Eye (tissue), 1 donor: ENCODE measurements at regions not wholly inside any gene's neighbourhood (a gene's known extent, or its start where the extent isn't known, plus 50 kb on each side); places are given as distances from the start of the nearest gene placed in this dataset.
"Not testable (repeated sequence)": the region's sequence is repeated elsewhere in the genome, so short reads cannot be mapped to it uniquely, and the experiment has no call there.

Source experiments
- DNase-seq: peaks from one replicate; pipeline ENCODE4 v3.0.0-alpha.2; 2015

DNA sequence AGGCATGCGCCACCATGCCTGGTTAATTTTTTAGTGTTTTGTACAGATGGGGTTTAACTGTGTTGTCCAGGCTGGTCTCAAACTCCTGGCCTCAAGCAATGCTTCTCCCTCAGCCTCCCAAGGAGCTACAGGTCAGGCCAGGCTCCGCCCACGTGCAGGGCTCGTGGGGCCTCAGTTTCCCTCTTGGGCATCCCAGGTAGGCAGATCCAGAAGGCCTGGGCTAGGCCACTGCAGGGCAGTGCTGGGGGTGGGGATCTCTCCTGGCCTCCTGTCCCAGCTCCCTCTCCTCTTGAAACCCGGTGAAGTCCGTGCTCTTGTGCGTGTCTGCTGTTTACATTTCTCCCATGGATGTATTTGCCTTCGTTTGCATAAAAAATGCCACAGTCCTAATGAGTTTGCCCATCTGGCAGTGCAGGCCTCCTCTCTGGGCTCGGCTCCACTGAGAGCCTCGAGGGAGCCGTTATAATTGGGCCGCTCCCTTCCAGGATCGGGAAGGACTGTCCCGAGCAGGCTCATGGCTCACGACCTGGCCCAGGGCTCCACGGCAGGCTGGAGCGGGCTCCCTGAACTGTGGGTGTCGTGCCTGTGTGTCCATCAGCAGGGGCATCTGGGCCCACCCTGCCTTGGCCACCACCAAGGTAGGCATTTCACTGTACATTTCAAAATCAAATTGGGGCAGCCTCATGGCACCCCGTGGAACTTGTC lies 52.6 kb upstream of the RUFY1 start:
- no peak for DNase-seq

GRCh38 chr5:179495906-179496455 lies 54.4 kb upstream of the RUFY1 start:
- no peak for DNase-seq

DNA sequence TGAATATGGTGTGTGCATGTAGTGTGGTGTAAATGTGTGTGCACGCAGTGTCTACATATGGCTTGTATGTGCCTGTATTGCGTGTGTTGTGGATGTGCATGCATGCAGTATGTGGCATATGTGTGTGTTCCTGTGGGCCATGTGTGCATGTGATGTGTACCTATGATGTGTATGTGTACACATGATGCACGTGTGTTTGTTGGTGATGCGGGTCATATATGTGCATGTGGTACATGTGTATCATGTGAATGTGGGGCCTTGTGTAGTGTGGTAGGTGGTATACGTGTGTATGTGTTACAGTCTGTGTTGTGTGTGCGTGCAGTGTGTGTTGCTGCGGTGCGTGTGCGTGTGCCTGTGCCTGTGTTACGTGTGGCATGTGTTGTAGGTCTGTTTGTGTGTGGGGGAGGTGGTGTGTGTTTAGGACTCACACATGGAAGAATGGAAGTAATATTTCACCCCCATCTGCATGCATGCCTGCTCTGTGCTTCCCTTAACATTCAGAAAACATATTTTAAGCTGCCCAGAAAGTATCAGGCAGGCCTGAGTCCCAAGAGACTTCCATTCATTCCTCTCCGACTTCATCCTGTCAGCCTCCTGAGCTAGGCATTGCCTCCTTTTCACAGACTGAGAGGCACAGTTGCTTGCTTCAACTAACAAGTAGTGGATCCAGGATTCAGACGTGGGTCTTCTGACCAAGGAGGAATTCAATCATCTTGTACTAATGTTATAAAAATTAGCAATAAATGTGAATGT lies 55.4 kb upstream of the RUFY1 start:
- no peak for DNase-seq

- DNase-seq: peak; percentile 61
Measured at GRCh38 chr5:179488975-179489374, 61.4 kb upstream of the RUFY1 start.

DNA sequence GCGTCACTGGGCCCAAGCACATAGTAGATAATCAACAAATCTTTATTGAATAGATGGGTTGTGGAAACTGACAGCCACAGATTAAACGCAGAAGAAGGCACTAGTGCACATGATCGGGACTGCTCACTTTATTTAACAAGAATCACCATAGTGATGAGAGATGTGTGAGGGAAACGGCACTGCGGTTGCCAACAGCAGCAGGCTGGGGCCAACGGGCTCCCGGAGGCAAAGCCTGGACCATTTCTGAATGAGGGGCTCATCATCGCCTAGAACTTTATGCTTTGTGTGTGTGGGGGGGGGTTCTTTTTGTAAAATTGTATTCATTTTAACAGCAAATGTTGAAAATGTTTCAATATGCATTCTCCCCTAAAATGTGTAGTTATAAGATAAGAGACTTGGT lies 61.9 kb upstream of the RUFY1 start:
- peak; percentile 73 for DNase-seq

DNA sequence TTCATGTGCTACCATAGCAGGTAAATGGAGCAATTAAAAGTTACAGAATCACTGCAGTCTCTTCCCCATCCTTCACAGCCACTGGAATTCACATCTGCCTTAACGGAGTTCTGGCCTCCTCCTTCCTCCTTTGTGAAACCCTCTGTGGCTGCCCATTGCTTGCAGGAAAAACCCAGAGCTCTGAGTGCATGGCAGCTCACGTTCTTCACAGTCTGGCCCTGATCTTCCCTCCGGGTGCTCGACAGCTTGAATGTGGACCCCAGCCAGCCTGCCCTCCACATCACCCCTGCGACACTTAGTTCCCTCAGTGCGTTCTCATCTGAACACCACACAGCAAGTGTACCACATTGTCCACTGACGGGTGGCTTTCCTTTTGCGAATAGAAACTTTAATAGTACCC lies 63.2 kb upstream of the RUFY1 start:
- no peak for DNase-seq

DNA sequence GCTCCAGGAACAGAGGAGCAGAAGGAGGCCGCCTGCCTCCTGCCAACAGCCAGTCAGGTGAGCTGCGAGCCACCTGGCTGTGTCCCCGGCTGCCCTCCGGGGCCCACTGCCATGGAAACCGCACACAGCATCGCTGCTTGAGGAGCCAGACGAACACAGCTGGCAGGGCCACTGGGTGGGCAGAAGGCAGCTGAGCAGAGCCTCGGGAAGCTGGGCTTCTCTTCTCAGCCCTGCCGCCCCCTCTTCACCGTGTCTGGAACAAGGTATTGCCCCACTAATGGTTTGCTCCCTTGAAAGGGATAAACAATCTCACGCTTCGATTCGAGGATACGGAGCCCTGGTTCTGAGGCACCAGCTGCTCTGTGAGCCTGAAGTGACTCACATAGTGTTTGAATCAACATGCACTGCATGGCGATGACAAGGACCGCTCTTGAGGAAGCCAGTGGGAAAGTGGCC lies 63.7 kb upstream of the RUFY1 start:
- DNase-seq: no peak

DNA sequence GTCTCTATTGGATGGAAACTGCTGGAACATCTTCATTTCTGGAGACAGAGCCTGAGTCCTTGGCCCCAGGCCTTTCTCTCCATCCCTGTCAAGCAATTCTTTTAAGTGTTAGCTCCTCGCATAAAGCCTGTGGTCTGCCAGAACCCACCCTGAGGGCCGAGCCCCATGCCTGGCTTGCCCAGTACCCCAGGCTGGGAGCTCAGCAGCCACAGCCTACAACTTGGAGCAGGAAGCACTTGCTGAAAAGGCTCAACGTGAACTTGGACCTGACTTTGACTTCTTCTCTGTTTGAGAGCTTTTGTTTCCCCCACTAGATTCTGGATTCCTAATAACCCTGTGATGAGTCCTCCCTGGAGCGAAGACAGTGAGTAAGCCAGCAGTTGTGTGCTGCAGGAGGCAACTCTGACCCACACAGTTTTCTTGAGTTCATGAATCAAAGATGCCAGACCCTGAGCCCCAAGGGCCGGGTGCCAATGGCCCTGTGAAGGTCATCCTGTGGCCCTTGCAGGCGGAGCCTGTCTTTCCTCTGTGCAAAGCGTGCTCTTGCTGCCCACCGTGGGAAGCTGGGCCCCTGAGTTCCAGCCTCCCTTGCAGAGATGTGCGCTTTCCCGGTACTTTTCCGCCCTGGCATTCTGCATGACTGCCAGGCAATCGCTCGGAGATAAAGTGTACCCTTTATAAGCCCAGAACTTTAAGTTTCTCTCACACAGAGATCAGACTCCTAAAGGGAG lies 64.3 kb upstream of the RUFY1 start:
- no peak for DNase-seq

DNA sequence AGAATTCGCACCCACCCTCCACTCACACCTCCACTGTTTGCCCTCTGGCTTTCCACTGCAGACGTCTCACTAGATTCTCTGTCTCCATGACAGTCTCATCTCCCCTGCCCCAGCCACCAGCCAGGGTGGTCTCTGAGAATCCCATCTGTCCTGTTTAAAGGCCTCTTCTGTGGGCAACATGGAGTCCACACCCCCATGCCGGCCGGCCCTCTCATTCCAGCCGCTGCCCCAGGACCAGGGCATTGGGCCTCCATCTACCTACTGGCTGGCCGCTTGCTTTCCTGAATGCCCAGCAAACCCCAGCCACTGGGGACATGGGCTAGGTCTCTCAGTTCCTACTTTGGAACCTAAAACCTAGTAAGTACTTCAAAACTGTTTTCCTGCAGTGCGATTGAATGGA lies 65.6 kb upstream of the RUFY1 start:
- DNase-seq: no peak

- no peak for DNase-seq
Measured at GRCh38 chr5:179484201-179484600, 66.2 kb upstream of the RUFY1 start.

DNA sequence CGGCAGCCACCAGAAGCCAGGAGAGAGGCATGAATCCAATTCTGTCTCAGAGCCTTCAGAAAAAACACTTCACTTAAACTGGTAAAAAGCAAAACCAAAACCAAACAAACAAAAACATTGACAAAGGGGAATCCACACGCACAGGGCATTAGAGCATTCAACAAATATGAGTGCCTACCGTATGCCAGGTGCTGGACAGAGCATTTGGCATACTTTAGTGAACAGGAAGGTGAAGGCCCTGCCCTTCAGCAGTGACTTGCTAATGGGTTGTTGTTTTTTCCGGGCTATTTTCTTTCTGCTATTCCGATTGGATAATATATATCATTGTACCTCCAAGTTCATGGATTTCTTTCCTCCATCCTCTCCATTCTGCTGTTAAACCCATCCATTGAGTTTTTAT lies 71.7 kb upstream of the RUFY1 start:
- no peak for DNase-seq

DNA sequence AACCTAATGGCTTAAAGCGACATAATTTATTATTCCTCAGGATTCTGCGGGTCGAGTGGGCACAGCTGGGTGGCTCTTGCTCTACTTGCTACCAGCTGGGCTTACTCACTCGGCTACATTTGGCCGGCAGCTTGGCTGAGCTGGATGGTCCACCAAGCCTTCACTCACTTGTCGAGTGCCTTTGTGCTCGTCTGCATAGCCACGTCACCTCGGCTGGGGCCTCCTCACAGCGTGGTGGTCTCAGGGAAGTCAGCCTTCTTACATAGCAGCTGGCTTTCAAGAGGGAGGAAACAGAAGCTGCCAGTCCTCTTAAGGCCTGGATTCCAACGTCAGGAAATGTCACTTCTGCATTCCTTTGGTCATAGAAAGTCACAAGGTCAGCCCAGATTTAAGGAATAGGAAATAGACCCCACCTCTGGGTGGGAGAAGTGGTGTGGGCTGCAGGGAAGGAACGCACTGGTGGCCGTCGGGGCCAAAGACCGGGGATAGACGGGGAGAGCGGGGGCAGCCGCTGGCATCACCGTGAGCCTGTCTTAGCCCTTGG lies 75.1 kb upstream of the RUFY1 start:
- DNase-seq: peak; percentile 90

GRCh38 chr5:179472641-179473040 lies 77.7 kb upstream of the RUFY1 start:
- DNase-seq: no peak

GRCh38 chr5:179472174-179472573 lies 78.2 kb upstream of the RUFY1 start:
- no peak for DNase-seq

DNA sequence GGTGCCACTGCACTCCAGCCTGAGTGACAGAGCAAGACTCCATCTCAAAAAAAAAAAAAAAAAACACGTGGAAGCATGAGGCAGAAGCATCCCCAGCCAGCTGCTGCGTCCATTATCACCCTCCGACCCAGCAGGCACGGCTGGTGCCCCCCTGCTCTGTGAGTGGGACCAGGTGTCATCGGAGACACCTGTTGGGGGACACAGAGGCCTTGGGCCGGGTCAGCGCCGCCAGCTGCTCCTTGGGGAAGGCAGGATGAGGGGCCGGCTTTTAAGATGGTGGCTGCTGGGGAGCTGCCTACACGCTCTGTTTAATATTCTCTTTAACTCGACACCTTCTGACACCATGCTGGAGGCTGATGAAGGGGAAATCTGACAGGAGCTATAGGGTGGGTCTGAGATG lies 80.2 kb upstream of the RUFY1 start:
- DNase-seq: peak; percentile 60

- no peak for DNase-seq
Measured at GRCh38 chr5:179468696-179469095, 81.7 kb upstream of the RUFY1 start.

- no peak for DNase-seq
Measured at GRCh38 chr5:179467441-179467840, 82.9 kb upstream of the RUFY1 start.

GRCh38 chr5:179464631-179465030 lies 85.7 kb upstream of the RUFY1 start:
- no peak for DNase-seq

DNA sequence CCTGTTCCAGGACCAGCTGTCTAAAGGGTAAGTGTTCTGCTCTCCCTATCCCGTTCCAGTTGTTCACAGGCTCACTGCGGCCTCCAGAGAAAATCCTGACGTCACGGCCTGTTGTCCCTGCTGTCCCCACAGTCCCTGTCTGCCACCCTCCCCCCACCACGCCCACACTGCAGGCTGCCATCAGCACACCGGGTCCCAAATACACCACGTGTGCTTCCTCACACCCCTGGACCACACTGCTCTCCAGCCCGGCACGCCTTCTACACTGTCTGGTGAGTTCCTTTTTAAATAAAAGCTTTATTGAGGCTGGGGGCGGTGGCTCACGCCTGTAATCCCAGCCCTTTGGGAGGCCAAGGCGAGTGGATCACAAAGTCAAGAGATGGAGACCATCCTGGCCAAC lies 88.3 kb upstream of the RUFY1 start:
- no peak for DNase-seq

DNA sequence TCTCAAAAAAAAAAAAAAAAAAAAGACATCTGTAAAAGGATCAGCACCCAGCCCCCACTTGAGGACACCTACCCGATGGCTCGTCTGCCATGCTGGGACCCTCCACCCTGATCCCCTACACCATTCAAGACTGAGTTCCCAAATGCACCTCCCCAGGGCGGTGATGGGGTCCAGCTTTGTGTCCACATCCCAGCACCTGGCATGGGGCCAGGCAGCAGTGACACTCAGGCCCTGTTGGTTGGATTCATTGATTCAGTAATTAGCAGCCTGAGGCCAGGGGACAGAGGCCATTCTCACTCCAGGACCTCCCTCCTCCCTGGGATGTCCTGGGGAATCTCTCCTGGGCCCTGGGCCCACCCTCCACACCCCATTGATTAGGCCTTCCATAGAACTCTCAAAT lies 88.8 kb upstream of the RUFY1 start:
- no peak for DNase-seq

DNA sequence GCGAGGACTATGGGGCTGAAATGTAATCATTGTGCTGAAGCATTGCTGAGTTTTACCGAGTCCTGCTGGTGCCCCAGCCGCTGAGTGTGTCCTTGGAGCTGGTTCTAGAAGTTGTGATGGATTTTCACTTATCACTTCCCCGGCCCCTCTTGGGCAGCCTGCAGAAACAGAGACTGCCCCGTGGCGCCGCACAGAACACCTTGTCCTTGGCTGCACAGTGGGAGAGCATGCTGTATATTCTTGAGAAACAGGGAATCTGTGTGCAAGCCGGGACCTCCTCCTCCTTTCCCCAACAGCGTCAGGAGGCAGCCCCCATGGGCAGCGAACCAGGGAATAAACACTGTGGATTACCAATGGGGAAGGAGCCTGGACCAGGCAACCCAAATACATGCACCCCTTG lies 90.6 kb upstream of the RUFY1 start:
- DNase-seq: no peak

- no peak for DNase-seq
Measured at GRCh38 chr5:179457612-179458011, 92.7 kb upstream of the RUFY1 start.

- not testable (repeated sequence) for DNase-seq
Measured at GRCh38 chr5:179456075-179456474, 94.3 kb upstream of the RUFY1 start.
